HEK293T (cell line): ENCODE measurements at regions not wholly inside any gene's neighbourhood (a gene's known extent, or its start where the extent isn't known, plus 50 kb on each side); places are given as distances from the start of the nearest gene placed in this dataset.

ENCODE experiments used
- BHLHE40 ChIP-seq: fragments of 450-650 bp; IDR thresholded peaks from 2 replicates; pipeline ENCODE4 v1.6.1; 2016; ENCODE audit warnings: mild to moderate bottlenecking, moderate library complexity, borderline replicate concordance
- ELF4 ChIP-seq: fragments of 450-650 bp; IDR thresholded peaks from 2 replicates; pipeline ENCODE4 v1.6.1; 2017; ENCODE audit warnings: antibody characterized with exemption
- FOXK2 ChIP-seq: fragments of 450-650 bp; IDR thresholded peaks from 2 replicates; pipeline ENCODE4 v1.6.1; 2016; ENCODE audit warnings: mild to moderate bottlenecking
- FOXM1 ChIP-seq: fragments of 450-650 bp; IDR thresholded peaks from 2 replicates; pipeline ENCODE4 v1.6.1; 2017; ENCODE audit warnings: mild to moderate bottlenecking, borderline replicate concordance
- SP1 ChIP-seq: fragments of 450-650 bp; IDR thresholded peaks from 2 replicates; pipeline ENCODE4 v1.6.1; 2017
- TARDBP ChIP-seq: fragments of 450-650 bp; IDR thresholded peaks from 2 replicates; pipeline ENCODE4 v1.6.1; 2016
- ZNF384 ChIP-seq: fragments of 450-650 bp; IDR thresholded peaks from 2 replicates; pipeline ENCODE4 v1.6.1; 2016

DNA sequence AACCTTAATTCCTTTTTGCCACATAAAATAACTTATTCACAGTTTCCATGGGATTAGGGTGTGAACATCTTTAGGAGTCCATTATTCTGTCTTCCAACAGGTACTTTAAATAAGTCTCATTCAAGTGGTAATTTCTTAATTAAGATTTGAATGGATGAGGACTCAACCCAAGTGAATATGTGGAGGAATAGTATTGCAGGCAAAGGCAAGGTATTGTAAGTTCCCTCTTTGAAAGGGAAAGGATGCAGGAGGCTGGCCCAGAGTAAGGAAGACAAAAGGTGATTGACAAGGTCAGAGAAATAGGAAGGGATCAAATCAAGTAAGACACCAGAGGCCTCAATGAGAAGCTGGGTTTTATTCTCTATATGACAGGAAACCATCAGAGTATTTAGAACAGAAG lies 238.2 kb upstream of the RBMS1 start:
- TF ChIP-seq FOXM1 (no peak), FOXK2 (no peak), SP1 (no peak), TARDBP (no peak), ELF4 (no peak), ZNF384 (no peak), BHLHE40 (no peak)
